UCSD-AML1 (cell line): ENCODE measurements at regions not wholly inside any gene's neighbourhood (a gene's known extent, or its start where the extent isn't known, plus 50 kb on each side); places are given as distances from the start of the nearest gene placed in this dataset.
"Not testable (repeated sequence)": the region's sequence is repeated elsewhere in the genome, so short reads cannot be mapped to it uniquely, and the experiment has no call there.

ENCODE experiments used
- DNase-seq: peaks from one replicate; lab custom pipeline; 2025; ENCODE audit not compliant: unreplicated experiment; lab: John Stamatoyannopoulos, UW

- DNase-seq = not testable (repeated sequence)
Measured at GRCh38 chr4:9702019-9702418, 79.4 kb upstream of the DRD5 start.

- DNase-seq = not testable (repeated sequence)
Measured at GRCh38 chr4:9702696-9703095, 78.7 kb upstream of the DRD5 start.

- peak; percentile 77 for DNase-seq
Measured at GRCh38 chr4:9703391-9703790, 78.0 kb upstream of the DRD5 start.

GRCh38 chr4:9704126-9704525 is 77.3 kb upstream of the DRD5 start:
- not testable (repeated sequence) for DNase-seq

GRCh38 chr4:9704551-9705332 is 76.7 kb upstream of the DRD5 start:
- no peak for DNase-seq

GRCh38 chr4:9707281-9707680 is 74.2 kb upstream of the DRD5 start:
- DNase-seq = not testable (repeated sequence)

GRCh38 chr4:9707936-9708335 is 73.5 kb upstream of the DRD5 start:
- DNase-seq = not testable (repeated sequence)

GRCh38 chr4:9709724-9710123 is 71.7 kb upstream of the DRD5 start:
- no peak for DNase-seq

- not testable (repeated sequence) for DNase-seq
Measured at GRCh38 chr4:9715271-9715670, 66.2 kb upstream of the DRD5 start.

- no peak for DNase-seq
Measured at GRCh38 chr4:9716093-9716492, 65.3 kb upstream of the DRD5 start.

- DNase-seq = not testable (repeated sequence)
Measured at GRCh38 chr4:9718246-9718939, 63.0 kb upstream of the DRD5 start.

GRCh38 chr4:9722131-9722530 is 59.3 kb upstream of the DRD5 start:
- DNase-seq = not testable (repeated sequence)
